ENCODE measurements at regions not wholly inside any gene's neighbourhood (a gene's known extent, or its start where the extent isn't known, plus 50 kb on each side); places are given as distances from the start of the nearest gene placed in this dataset.

GRCh38 chr3:13934813-13935212 lies 54.9 kb upstream of the WNT7A start:
- no peaks in the 10 kb centered on the region for H3K27me3 ChIP-seq (ENCODE audit: low read depth, low read length)

GRCh38 chr3:13934315-13934714 lies 54.4 kb upstream of the WNT7A start:
- Histone ChIP-seq H4K20me1 (ENCODE audit: insufficient read depth, low read length) (no peaks in the 10 kb centered on the region), H3K4me1 (ENCODE audit: low read length) (no peaks in the 10 kb centered on the region), H3K9ac (ENCODE audit: low read length) (no peak overlapping the region), H3K27me3 (ENCODE audit: low read depth, low read length) (no peaks in the 10 kb centered on the region), H2AFZ (ENCODE audit: low read depth, low read length) (no peak overlapping the region), H3K9me3 (ENCODE audit: insufficient read depth, low read length) (no peaks in the 10 kb centered on the region), H3K4me2 (ENCODE audit: low read length) (no peak overlapping the region), H3K79me2 (ENCODE audit: low read length) (no peaks in the 10 kb centered on the region), H3K27ac (ENCODE audit: low read length) (no peak overlapping the region), H3K36me3 (replicated peaks; ENCODE audit: low read depth, low read length) (no peaks in the 10 kb centered on the region), H3K4me3 (ENCODE audit: low read length) (no peak overlapping the region)
- TF ChIP-seq EZH2phosphoT487 (IDR thresholded peaks at IDR 0.05; ENCODE audit: low read depth), result no peak
- no peak for TF ChIP-seq CTCF (IDR thresholded peaks at IDR 0.05; ENCODE audit: low read depth, low read length)

More at GRCh38 chr3:13934813-13935212, 54.9 kb upstream of the WNT7A start:
- Histone ChIP-seq H3K9ac (ENCODE audit: low read length) (no peak overlapping the region), H3K36me3 (replicated peaks; ENCODE audit: low read depth, low read length) (no peaks in the 10 kb centered on the region), H3K27ac (ENCODE audit: low read length) (no peak overlapping the region), H2AFZ (ENCODE audit: low read depth, low read length) (no peak overlapping the region), H3K4me1 (ENCODE audit: low read length) (no peaks in the 10 kb centered on the region), H3K4me2 (ENCODE audit: low read length) (no peak overlapping the region), H3K4me3 (ENCODE audit: low read length) (no peak overlapping the region), H4K20me1 (ENCODE audit: insufficient read depth, low read length) (no peaks in the 10 kb centered on the region), H3K79me2 (ENCODE audit: low read length) (no peaks in the 10 kb centered on the region), H3K9me3 (ENCODE audit: insufficient read depth, low read length) (no peaks in the 10 kb centered on the region)
- no peak for TF ChIP-seq EZH2phosphoT487 (IDR thresholded peaks at IDR 0.05; ENCODE audit: low read depth)
- TF ChIP-seq CTCF (IDR thresholded peaks at IDR 0.05; ENCODE audit: low read depth, low read length), result no peak

- Histone ChIP-seq H3K4me1 (ENCODE audit: low read length) (no peaks in the 10 kb centered on the region), H3K27ac (ENCODE audit: low read length) (no peak overlapping the region), H3K4me2 (ENCODE audit: low read length) (no peak overlapping the region), H3K27me3 (ENCODE audit: low read depth, low read length) (no peaks in the 10 kb centered on the region), H3K36me3 (replicated peaks; ENCODE audit: low read depth, low read length) (no peaks in the 10 kb centered on the region), H2AFZ (ENCODE audit: low read depth, low read length) (no peak overlapping the region), H3K9me3 (ENCODE audit: insufficient read depth, low read length) (no peaks in the 10 kb centered on the region), H3K9ac (ENCODE audit: low read length) (no peak overlapping the region), H3K79me2 (ENCODE audit: low read length) (no peaks in the 10 kb centered on the region), H3K4me3 (ENCODE audit: low read length) (no peak overlapping the region), H4K20me1 (ENCODE audit: insufficient read depth, low read length) (no peaks in the 10 kb centered on the region)
- TF ChIP-seq CTCF (IDR thresholded peaks at IDR 0.05; ENCODE audit: low read depth, low read length) (no peak), EZH2phosphoT487 (IDR thresholded peaks at IDR 0.05; ENCODE audit: low read depth) (no peak)
These were observed 52.9 kb upstream of the WNT7A start for GRCh38 chr3:13932578-13933295.

- H3K27me3 ChIP-seq (ENCODE audit: low read depth, low read length), result no peaks in the 10 kb centered on the region
- H3K9me3 ChIP-seq (ENCODE audit: insufficient read depth, low read length), result 0 out of 2 replicates have a peak, but pooled peaks cover under 1% of the 10 kb centered on the region
- H4K20me1 ChIP-seq (ENCODE audit: insufficient read depth, low read length), result no peaks in the 10 kb centered on the region
- H3K9ac ChIP-seq (ENCODE audit: low read length), result no peak overlapping the region
- no peaks in the 10 kb centered on the region for H3K79me2 ChIP-seq (ENCODE audit: low read length)
- no peak for TF ChIP-seq EZH2phosphoT487 (IDR thresholded peaks at IDR 0.05; ENCODE audit: low read depth)
- TF ChIP-seq CTCF (IDR thresholded peaks at IDR 0.05; ENCODE audit: low read depth, low read length), result no peak
- H3K36me3 ChIP-seq (replicated peaks; ENCODE audit: low read depth, low read length), result peaks cover under 1% of the 10 kb centered on the region
- no peaks in the 10 kb centered on the region for H3K4me1 ChIP-seq (ENCODE audit: low read length)
- no peak overlapping the region for H2AFZ ChIP-seq (ENCODE audit: low read depth, low read length)
- H3K4me3 ChIP-seq (ENCODE audit: low read length), result no peak overlapping the region
- no peak overlapping the region for H3K4me2 ChIP-seq (ENCODE audit: low read length)
- H3K27ac ChIP-seq (ENCODE audit: low read length), result no peak overlapping the region
These were observed 51.3 kb upstream of the WNT7A start for GRCh38 chr3:13931172-13931571.
